Body of pancreas (tissue), 4 donors: ENCODE measurements at regions not wholly inside any gene's neighbourhood (a gene's known extent, or its start where the extent isn't known, plus 50 kb on each side); places are given as distances from the start of the nearest gene placed in this dataset.

Source experiments
- ATAC-seq: fragments of 150-250 bp; one replicate; pipeline ENCODE4 v1.9.1; 2016
- DNase-seq, 4 donors: peaks; one replicate each; pipeline ENCODE4 v3.0.0-alpha.2; 2019
- H3K27ac ChIP-seq, 4 donors: fragments of 200-600 bp; sonication (generic); 1 replicate in 3 of 4; 2 replicates in 1 of 4; pipeline versions ENCODE4 v1.5.1 to v1.6.1; 2016 to 2019; ENCODE audit warnings: mild to moderate bottlenecking in 1 of 4, mixed read lengths in 1 of 4, moderate library complexity in 1 of 4
- H3K27me3 ChIP-seq, 2 donors: fragments of 200-600 bp; sonication (generic); one replicate each; pipeline ENCODE4 v1.6.0; 2016; ENCODE audit warnings: mild to moderate bottlenecking in 1 of 2
- H3K36me3 ChIP-seq, 2 donors: fragments of 200-600 bp; sonication (generic); replicated peaks in 1 of 2; 2 replicates each; pipeline ENCODE4 v1.5.1; 2016; ENCODE audit warnings: low read depth in 2 of 2; ENCODE audit not compliant: insufficient read depth in 1 of 2
- H3K4me1 ChIP-seq: fragments of 200-600 bp; sonication (generic); one replicate; pipeline ENCODE4 v1.6.0; 2016
- H3K4me3 ChIP-seq, 2 donors: fragments of 200-600 bp; sonication (generic); 1 replicate in 1 of 2; 2 replicates in 1 of 2; pipeline ENCODE4 v1.5.1; 2016 to 2019
- H3K9me3 ChIP-seq, 3 donors: fragments of 200-600 bp; sonication (generic); 1 replicate in 2 of 3; 2 replicates in 1 of 3; pipeline ENCODE4 v1.5.1; 2016
- POLR2A ChIP-seq, 3 donors: fragments of 450-650 bp; IDR thresholded peaks; one replicate each; pipeline ENCODE4 v1.6.1; 2016; ENCODE audit warnings: antibody characterized with exemption in 3 of 3, mild to moderate bottlenecking in 2 of 3
- WGBS, 2 donors: methylation state at CpG; one replicate each; pipeline ENCODE4 v1.1.5; 2017; 5-methylcytosine and 5-hydroxymethylcytosine counted together
- intact Hi-C: fragments of 100-400 bp; cut with DNase I; formaldehyde crosslinking; loops from one replicate; pipeline ENCODE4 v1.15.1; 2023
- TF ChIP-seq, protein P1 (sequence below), 7 experiments: fragments of 450-650 bp in 4 of 7; fragments of 200-600 bp in 3 of 7; sonication (generic) in 3 of 7; IDR thresholded peaks; one replicate each; pipeline ENCODE4 v1.5.1; 2016 to 2019; ENCODE audit warnings: antibody characterized with exemption in 7 of 7

- TF ChIP-seq, protein P1, sequence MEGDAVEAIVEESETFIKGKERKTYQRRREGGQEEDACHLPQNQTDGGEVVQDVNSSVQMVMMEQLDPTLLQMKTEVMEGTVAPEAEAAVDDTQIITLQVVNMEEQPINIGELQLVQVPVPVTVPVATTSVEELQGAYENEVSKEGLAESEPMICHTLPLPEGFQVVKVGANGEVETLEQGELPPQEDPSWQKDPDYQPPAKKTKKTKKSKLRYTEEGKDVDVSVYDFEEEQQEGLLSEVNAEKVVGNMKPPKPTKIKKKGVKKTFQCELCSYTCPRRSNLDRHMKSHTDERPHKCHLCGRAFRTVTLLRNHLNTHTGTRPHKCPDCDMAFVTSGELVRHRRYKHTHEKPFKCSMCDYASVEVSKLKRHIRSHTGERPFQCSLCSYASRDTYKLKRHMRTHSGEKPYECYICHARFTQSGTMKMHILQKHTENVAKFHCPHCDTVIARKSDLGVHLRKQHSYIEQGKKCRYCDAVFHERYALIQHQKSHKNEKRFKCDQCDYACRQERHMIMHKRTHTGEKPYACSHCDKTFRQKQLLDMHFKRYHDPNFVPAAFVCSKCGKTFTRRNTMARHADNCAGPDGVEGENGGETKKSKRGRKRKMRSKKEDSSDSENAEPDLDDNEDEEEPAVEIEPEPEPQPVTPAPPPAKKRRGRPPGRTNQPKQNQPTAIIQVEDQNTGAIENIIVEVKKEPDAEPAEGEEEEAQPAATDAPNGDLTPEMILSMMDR (IDR thresholded peaks at IDR 0.05), result no peak
- TF ChIP-seq POLR2A (IDR thresholded peaks at IDR 0.05), result no peak
- Histone ChIP-seq H3K27ac (no peak overlapping the region), H3K27me3 (no peaks in the 10 kb centered on the region), H3K4me3 (no peak overlapping the region), H3K36me3 (no peaks in the 10 kb centered on the region), H3K4me1 (peaks cover 11% of the 10 kb centered on the region), H3K9me3 (no peaks in the 10 kb centered on the region)
- 71 to 87% methylated on average over 5 of the region's 5 CpGs for WGBS, 2 donors
- intact Hi-C loops, result no loop called here
- ATAC-seq, result no peak
- DNase-seq, result no peak
These were observed 53.0 kb downstream of the RASSF10 start for GRCh38 chr11:13062115-13062514.

GRCh38 chr11:13064593-13064992 is 55.5 kb downstream of the RASSF10 start:
- DNase-seq, result peak in 3 of 4 donors; percentile 16 to 71 (median 39)
- ATAC-seq, result no peak
- intact Hi-C loops, result no loop called here

DNA sequence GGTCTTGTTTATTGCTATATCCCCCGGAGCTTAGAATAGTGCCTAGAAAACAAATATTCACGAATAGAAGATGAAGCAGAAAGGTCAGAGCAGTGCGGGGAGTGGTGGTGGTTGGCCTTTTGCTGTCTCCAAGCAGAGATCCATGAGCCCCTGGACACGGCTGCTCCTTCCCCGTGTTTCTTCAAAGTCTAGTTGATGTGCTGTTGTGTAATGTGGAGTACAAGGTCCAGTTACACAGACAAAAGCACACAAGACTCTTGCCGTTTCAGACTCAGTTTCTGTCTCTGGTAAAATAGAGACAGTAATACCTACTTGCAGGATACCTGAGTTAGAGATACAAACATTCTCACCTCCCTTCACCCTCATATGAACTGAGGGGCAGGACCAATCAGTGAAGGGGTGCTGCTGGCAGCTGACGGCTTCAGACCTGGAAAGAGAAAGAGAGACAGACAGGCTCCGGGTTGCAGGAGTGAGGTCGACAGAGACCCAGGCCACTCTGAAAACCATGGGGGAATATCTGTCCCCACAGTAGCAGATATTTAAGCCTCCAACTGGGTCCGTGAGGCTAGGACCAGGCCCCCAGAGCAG is 56.2 kb downstream of the RASSF10 start:
- WGBS, 2 donors, result 32 to 62% methylated on average over 10 of the region's 10 CpGs
- Histone ChIP-seq H3K4me1 (peaks cover 11% of the 10 kb centered on the region), H3K9me3 (no peaks in the 10 kb centered on the region), H3K4me3 (no peak overlapping the region), H3K36me3 (no peaks in the 10 kb centered on the region), H3K27me3 (no peaks in the 10 kb centered on the region), H3K27ac (peak overlapping the region in 1 of 4 donors; percentile 48)
- no peak for DNase-seq
- no peak for TF ChIP-seq POLR2A (IDR thresholded peaks at IDR 0.05)
- TF ChIP-seq, protein P1 (IDR thresholded peaks at IDR 0.05), result no peak
- no peak for ATAC-seq
- intact Hi-C loops, result no loop called here

More at GRCh38 chr11:13064593-13064992, 55.5 kb downstream of the RASSF10 start:
- Histone ChIP-seq H3K4me1 (peaks cover 11% of the 10 kb centered on the region), H3K4me3 (no peak overlapping the region), H3K27me3 (no peaks in the 10 kb centered on the region), H3K36me3 (no peaks in the 10 kb centered on the region), H3K9me3 (no peaks in the 10 kb centered on the region), H3K27ac (no peak overlapping the region)
- no peak for TF ChIP-seq POLR2A (IDR thresholded peaks at IDR 0.05)
- TF ChIP-seq, protein P1 (IDR thresholded peaks at IDR 0.05), result no peak
- 37 to 47% methylated on average over 3 of the region's 3 CpGs for WGBS, 2 donors

DNA sequence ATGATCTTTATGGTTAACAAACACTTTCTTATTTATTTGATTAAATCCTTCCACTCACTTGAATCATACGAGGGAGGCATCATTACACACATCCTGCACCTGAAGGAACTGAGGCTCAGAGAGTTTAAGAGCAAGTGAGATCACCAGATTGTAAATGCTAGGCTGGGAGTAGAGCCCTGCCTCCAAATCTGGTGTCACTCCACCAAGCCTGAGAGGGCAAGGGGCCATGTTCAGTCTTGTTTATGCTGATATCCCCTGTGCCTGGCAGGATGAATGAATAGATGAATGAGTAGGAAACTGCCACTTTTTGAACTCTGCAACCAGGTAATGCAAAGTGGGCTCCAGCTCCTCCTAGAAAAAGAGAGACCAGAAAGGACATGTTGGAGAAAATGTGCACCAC is 59.1 kb downstream of the RASSF10 start:
- Histone ChIP-seq H3K9me3 (no peaks in the 10 kb centered on the region), H3K4me1 (peaks cover 11% of the 10 kb centered on the region), H3K27me3 (no peaks in the 10 kb centered on the region), H3K4me3 (no peak overlapping the region), H3K27ac (no peak overlapping the region), H3K36me3 (no peaks in the 10 kb centered on the region)
- DNase-seq (no peak), ATAC-seq (no peak)
- no peak for TF ChIP-seq POLR2A (IDR thresholded peaks at IDR 0.05)
- TF ChIP-seq, protein P1 (IDR thresholded peaks at IDR 0.05), result no peak
- 74 to 83% methylated on average over 1 of the region's 1 CpG for WGBS, 2 donors
- intact Hi-C loops, result no loop called here
